GF-D8 (cell line): ENCODE measurements at regions not wholly inside any gene's neighbourhood (a gene's known extent, or its start where the extent isn't known, plus 50 kb on each side); places are given as distances from the start of the nearest gene placed in this dataset.
"Not testable (repeated sequence)": the region's sequence is repeated elsewhere in the genome, so short reads cannot be mapped to it uniquely, and the experiment has no call there.

Experiments used
- DNase-seq: peaks from one replicate; lab custom pipeline; 2025; lab: John Stamatoyannopoulos, UW

GRCh38 chr5:126143622-126144021, 279.6 kb upstream of the GRAMD2B start:
- no peak for DNase-seq

GRCh38 chr5:126150319-126150718, 272.9 kb upstream of the GRAMD2B start:
- DNase-seq, result not testable (repeated sequence)

DNA sequence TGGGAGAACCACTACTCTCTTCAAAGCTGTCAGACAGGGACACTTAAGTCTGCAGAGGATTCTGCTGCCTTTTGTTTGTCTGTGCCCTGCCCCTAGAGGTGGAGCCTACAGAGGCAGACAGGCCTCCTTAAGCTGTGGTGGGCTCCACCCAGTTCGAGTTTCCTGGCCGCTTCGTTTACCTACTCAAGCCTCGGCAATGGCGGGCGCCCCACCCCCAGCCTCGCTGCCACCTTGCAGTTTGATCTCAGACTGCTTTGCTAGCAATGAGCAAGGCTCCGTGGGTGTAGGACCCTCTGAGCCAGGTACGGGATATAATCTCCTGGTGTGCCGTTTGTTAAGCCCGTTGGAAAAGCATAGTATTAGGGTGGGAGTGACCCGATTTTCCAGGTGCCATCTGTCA, 267.9 kb upstream of the GRAMD2B start:
- DNase-seq, result not testable (repeated sequence)

DNA sequence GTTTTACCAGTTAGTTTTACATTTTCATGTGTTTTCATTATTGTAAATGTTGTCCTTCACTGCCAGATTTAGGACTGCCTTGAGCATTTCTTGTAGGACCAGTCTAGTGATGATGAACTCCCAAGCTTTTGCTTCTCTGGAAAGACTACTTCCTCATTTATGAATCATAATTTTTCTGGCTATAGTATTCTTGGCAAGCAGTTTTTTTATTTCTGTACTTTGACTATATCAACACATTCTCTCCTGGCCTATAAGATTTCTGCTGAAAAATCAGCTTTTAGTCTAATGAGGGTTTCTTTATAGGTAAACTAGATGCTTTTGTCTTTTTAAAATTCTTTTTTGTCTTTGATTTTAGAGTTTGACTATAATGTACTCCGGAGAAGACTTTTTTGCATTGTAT, 256.8 kb upstream of the GRAMD2B start:
- no peak for DNase-seq

- DNase-seq, result no peak
Measured at GRCh38 chr5:126168785-126169184, 254.4 kb upstream of the GRAMD2B start.

GRCh38 chr5:126171916-126172315, 251.3 kb upstream of the GRAMD2B start:
- no peak for DNase-seq

- no peak for DNase-seq
Measured at GRCh38 chr5:126172812-126173211, 250.4 kb upstream of the GRAMD2B start.

DNA sequence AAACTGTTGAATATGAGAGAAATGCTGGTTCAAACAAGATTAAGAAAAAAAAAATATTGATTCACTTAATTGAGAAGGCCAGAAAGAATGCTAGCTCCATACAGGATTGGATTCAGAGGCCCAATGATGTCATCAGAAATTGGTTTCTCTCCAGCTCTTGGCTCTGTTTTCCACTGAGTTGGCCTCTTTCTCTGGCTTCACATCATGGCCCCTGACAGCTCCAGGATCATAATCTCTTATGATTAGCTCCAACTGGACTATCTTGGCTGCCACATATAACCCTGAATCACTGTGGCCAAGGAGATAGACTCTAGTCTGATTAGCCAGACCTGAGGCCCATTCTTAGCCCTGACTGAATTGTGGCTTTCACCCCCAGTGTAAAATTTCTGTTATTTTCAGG, 244.7 kb upstream of the GRAMD2B start:
- DNase-seq, result no peak

GRCh38 chr5:126182971-126183695, 240.1 kb upstream of the GRAMD2B start:
- no peak for DNase-seq

DNA sequence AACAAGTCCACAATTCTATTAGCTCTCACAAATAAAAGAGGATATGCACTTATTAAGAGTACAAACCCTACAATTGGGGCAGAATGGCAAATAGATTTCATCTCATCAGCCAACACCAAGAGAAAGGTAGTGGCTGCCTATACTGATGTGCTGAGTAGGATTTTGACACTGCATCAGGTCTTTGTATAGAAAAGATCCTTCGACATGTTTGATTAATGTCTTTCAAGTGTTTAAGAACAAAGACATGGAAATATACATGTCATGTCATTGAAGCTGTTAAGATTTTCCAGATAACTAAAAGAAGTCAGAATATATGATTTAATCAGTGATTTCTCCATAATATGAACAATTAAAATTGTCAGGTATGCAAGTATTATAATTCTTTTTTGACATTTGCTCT, 238.7 kb upstream of the GRAMD2B start:
- no peak for DNase-seq

- no peak for DNase-seq
Measured at GRCh38 chr5:126186210-126186609, 237.0 kb upstream of the GRAMD2B start.

DNA sequence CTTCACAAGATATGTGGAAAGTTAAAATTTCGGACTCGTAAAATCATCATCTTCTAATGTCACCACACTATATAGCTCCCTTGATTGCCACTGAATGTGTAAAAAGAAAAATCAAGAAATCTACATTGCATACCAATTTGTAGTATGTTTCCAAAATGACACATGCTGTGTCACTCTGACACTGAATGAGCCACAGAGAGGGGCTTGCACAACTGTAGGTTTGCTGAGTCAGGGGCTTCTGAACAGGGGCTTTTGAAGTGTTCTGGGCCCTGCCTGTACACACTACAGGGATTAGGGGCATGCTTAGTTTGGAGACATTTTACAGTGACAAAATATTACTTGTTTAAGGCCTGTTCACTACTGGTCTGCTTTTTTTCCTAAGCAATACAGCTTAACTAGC, 234.4 kb upstream of the GRAMD2B start:
- no peak for DNase-seq

- no peak for DNase-seq
Measured at GRCh38 chr5:126189231-126189630, 234.0 kb upstream of the GRAMD2B start.

DNA sequence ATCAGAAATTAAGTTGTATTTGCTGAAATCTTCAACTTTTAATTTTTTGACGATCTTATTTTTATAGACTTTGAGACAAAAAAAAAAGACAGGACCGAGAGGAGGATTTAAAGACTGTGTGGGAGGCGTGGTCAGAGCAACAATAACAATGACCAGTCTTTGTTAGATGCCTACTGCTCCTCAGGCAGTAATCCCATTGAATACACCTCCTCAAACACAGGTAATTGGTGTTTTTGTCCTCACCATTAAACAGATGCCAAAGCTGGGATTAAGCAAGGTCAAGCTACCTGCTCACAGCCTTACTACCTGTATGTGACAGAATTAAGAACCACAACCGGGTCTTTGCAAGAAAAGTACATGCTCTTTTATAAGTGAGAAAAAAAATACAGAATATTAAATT, 233.3 kb upstream of the GRAMD2B start:
- DNase-seq, result no peak

DNA sequence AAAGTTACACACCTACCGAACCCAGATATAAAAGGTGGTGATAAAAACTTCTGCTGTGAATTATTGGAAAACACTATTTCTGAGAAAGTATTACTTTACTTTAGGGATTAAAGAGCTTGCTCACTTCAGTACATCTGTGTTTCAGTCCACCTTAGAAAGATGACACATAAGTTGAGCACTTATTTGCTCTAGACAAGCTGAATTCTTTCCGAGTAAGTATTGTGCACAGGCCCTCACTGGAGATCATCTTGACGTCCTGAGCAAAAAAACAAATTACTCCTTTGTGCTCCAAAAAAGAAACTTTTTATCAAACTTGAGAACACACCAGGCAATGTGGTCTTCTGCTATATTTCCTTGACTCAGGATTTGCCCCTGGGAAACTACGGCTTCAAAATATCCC, 231.0 kb upstream of the GRAMD2B start:
- DNase-seq, result no peak

DNA sequence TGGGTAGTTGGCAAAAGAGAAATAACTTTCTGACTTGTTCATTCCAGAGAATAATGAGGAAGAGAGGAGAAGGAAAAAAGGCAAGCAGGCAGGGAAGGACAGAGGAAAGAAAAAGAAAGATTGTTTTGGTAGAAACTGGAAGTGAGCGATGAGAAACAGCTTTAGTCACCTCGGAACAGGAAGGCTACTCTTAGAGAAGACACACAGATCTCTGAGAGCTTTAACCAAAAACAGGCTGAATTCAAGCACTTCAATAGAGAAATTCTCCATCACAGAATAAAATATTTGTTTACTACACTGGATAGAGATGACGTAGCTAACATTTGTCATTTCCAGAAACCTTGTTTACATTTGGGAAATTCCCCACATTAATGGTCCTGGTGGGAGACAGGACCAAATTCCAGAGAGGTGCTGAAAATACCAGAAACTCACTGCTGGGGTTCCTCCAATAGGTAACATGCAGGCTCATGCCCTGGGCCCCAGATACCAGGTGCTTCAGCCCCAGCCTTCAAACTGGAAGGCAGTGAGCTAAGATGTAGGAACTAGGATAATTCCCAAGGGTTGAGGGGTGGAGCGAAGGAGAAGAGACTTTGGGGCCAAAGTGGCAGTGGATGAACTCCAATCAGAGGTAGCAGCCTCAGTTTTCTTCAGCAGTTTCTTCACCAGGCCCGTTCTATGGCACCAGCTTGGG, 227.7 kb upstream of the GRAMD2B start:
- no peak for DNase-seq

- no peak for DNase-seq
Measured at GRCh38 chr5:126198531-126198930, 224.7 kb upstream of the GRAMD2B start.

GRCh38 chr5:126199467-126199866, 223.7 kb upstream of the GRAMD2B start:
- DNase-seq, result no peak

DNA sequence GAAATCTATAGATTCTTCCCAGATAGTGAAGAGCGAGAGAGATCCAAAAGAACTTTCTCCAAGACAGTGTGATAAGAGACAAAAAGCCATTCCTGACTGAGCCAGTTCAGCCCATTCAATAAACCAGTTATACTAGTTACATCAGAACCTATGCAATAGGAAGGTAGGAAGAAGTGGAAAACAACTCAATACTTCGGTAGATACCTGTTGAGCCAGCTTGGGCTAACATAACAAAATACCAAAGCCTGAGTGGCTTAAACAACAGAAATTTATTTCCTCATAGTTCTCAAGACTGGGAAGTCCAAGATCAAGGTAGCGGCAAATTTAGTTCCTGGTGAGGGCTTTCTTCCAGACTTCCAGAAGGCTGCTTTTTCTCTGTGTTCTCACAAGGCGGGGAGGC, 214.5 kb upstream of the GRAMD2B start:
- no peak for DNase-seq

DNA sequence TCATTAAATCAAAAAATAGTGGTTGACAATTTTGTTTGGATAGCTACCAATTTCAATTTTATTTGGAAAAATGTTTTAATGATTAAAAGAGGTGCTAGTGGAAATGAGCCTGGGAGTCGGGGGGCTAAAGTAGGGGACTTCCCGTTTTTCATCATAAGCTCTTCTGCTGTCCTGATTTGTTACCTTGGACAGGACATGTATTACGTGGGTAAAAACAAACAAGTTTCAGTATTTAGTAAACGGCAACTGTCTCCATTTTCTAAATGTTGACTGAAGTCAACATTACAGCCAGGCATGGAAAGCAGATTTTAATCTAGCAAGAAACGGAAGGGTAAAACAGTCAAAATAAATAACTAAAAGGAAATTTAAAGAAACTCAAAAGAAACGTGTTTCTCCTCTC, 212.3 kb upstream of the GRAMD2B start:
- DNase-seq, result no peak

GRCh38 chr5:126219616-126220015, 203.6 kb upstream of the GRAMD2B start:
- DNase-seq, result no peak

DNA sequence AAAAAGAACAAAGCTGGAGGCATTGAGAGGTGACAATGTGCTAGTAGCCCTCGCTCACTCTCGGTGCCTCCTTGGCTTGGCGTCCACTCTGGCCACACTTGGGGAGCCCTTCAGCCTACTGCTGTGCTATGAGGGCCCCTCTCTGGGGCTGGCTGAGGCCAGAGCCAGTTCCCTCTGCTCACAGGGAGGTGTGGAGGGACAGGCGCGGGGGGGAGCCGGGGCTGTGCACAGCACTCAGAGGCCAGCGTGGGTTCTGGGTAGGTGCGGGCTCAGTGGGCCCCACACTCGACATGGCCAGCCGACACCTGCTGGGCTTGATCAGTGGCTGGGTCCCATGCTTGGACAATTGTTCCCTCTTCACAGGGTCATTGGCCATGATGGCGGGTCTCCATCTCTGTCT, 202.5 kb upstream of the GRAMD2B start:
- no peak for DNase-seq

GRCh38 chr5:126228934-126229333, 194.3 kb upstream of the GRAMD2B start:
- DNase-seq, result no peak

GRCh38 chr5:126233256-126233655, 190.0 kb upstream of the GRAMD2B start:
- DNase-seq, result no peak
